Activated B cell treated with CpG ODN at 0.5 μM for 24 hours (primary cell): ENCODE measurements at regions not wholly inside any gene's neighbourhood (a gene's known extent, or its start where the extent isn't known, plus 50 kb on each side); places are given as distances from the start of the nearest gene placed in this dataset.

Experiments used
- ATAC-seq: fragments of 200-7000 bp; cut with Tn5 transposase; one replicate; pipeline ENCODE4 v1.10.0; 2021; ENCODE audit warnings: low read depth, mild to moderate bottlenecking, moderate library complexity
- CTCF ChIA-PET: fragments of 350-600 bp; sonication (Branson Sonifier 250); formaldehyde crosslinking; loops from one replicate; lab custom pipeline; 2021; ENCODE audit warnings: antibody characterized with exemption; lab: Charles Lee
- POLR2A ChIA-PET: fragments of 350-600 bp; sonication (Branson Sonifier 250); formaldehyde crosslinking; loops from one replicate; lab custom pipeline; 2021; ENCODE audit warnings: antibody characterized with exemption; lab: Charles Lee
- DNase-seq: peaks from one replicate; pipeline ENCODE4 v3.0.0; 2022
- H3K27ac Mint-ChIP-seq: one replicate; pipeline ENCODE4 v1.8.0; 2020; ENCODE audit warnings: mixed read lengths
- H3K27me3 Mint-ChIP-seq: one replicate; pipeline ENCODE4 v1.8.0; 2021; ENCODE audit warnings: mixed read lengths
- H3K36me3 Mint-ChIP-seq: one replicate; pipeline ENCODE4 v1.8.0; 2021; ENCODE audit warnings: low read depth, mixed read lengths
- H3K4me1 Mint-ChIP-seq: one replicate; pipeline ENCODE4 v1.8.0; 2021; ENCODE audit warnings: mixed read lengths
- H3K4me3 Mint-ChIP-seq: one replicate; pipeline ENCODE4 v1.8.0; 2020; ENCODE audit warnings: mild to moderate bottlenecking, mixed read lengths
- H3K9me3 Mint-ChIP-seq: one replicate; pipeline ENCODE4 v1.8.0; 2020; ENCODE audit warnings: mixed read lengths
- CTCF ChIP-seq: fragments of 200-600 bp; IDR thresholded peaks from one replicate; pipeline ENCODE4 v1.8.0; 2022; ENCODE audit warnings: antibody characterized with exemption, mild to moderate bottlenecking
- intact Hi-C: fragments of 100-400 bp; cut with micrococcal nuclease; formaldehyde crosslinking; loops from one replicate; pipeline ENCODE4 v1.15.1; 2024

GRCh38 chr2:180370511-180371205 lies 363.6 kb upstream of the CWC22 start:
- intact Hi-C loops: no loop called here
- ChIA-PET CTCF (no interaction called here), POLR2A (no interaction called here)

GRCh38 chr2:180368881-180369280 lies 361.8 kb upstream of the CWC22 start:
- intact Hi-C loops: loop anchor here (1.0 kb wide), 1 partner anchor 9 kb away; no protein-coding TSS in a partner anchor
- CTCF ChIA-PET: no interaction called here
- POLR2A ChIA-PET: no interaction called here
- Mint-ChIP-seq H3K9me3 (no peaks in the 10 kb centered on the region), H3K4me3 (no peak overlapping the region), H3K27me3 (no peaks in the 10 kb centered on the region), H3K36me3 (no peaks in the 10 kb centered on the region), H3K27ac (no peak overlapping the region), H3K4me1 (peaks cover 7% of the 10 kb centered on the region)
- ATAC-seq: no peak
- no peak for DNase-seq
- TF ChIP-seq CTCF: no peak

More at GRCh38 chr2:180370511-180371205, 363.6 kb upstream of the CWC22 start:
- ATAC-seq (no peak), DNase-seq (no peak)
- TF ChIP-seq CTCF: no peak
- peaks cover 7% of the 10 kb centered on the region for H3K4me1 Mint-ChIP-seq
- no peak overlapping the region for H3K4me3 Mint-ChIP-seq
- no peaks in the 10 kb centered on the region for H3K36me3 Mint-ChIP-seq
- no peaks in the 10 kb centered on the region for H3K9me3 Mint-ChIP-seq
- H3K27ac Mint-ChIP-seq: no peak overlapping the region
- no peaks in the 10 kb centered on the region for H3K27me3 Mint-ChIP-seq

GRCh38 chr2:180367815-180368214 lies 360.7 kb upstream of the CWC22 start:
- ChIA-PET CTCF (no interaction called here), POLR2A (no interaction called here)
- Mint-ChIP-seq H3K4me1 (peaks cover 7% of the 10 kb centered on the region), H3K27ac (no peak overlapping the region), H3K27me3 (no peaks in the 10 kb centered on the region), H3K4me3 (no peak overlapping the region), H3K36me3 (no peaks in the 10 kb centered on the region), H3K9me3 (no peaks in the 10 kb centered on the region)
- TF ChIP-seq CTCF: no peak
- DNase-seq (no peak), ATAC-seq (no peak)
- intact Hi-C loops: no loop called here

GRCh38 chr2:180366481-180366880 lies 359.4 kb upstream of the CWC22 start:
- H3K4me1 Mint-ChIP-seq: peaks cover 7% of the 10 kb centered on the region
- H3K36me3 Mint-ChIP-seq: no peaks in the 10 kb centered on the region
- DNase-seq: no peak
- POLR2A ChIA-PET: no interaction called here
- CTCF ChIA-PET: no interaction called here
- intact Hi-C loops: no loop called here
- TF ChIP-seq CTCF: no peak
- no peak overlapping the region for H3K4me3 Mint-ChIP-seq
- no peak overlapping the region for H3K27ac Mint-ChIP-seq
- H3K27me3 Mint-ChIP-seq: no peaks in the 10 kb centered on the region
- no peak for ATAC-seq
- H3K9me3 Mint-ChIP-seq: no peaks in the 10 kb centered on the region

GRCh38 chr2:180364719-180365118 lies 357.6 kb upstream of the CWC22 start:
- POLR2A ChIA-PET: no interaction called here
- DNase-seq (no peak), ATAC-seq (no peak)
- H3K27me3 Mint-ChIP-seq: no peaks in the 10 kb centered on the region
- peaks cover 20% of the 10 kb centered on the region for H3K4me1 Mint-ChIP-seq
- CTCF ChIA-PET: no interaction called here
- H3K36me3 Mint-ChIP-seq: no peaks in the 10 kb centered on the region
- intact Hi-C loops: loop anchor here (5.0 kb wide), 1 partner anchor 42 kb away; no protein-coding TSS in a partner anchor
- no peak overlapping the region for H3K4me3 Mint-ChIP-seq
- no peak for TF ChIP-seq CTCF
- no peak overlapping the region for H3K27ac Mint-ChIP-seq
- no peaks in the 10 kb centered on the region for H3K9me3 Mint-ChIP-seq
